Epithelial cell of esophagus (primary cell): ENCODE measurements at regions not wholly inside any gene's neighbourhood (a gene's known extent, or its start where the extent isn't known, plus 50 kb on each side); places are given as distances from the start of the nearest gene placed in this dataset.

Experiments used
- DNase-seq: peaks from one replicate; pipeline ENCODE4 v3.0.0; 2010; ENCODE audit warnings: low read depth
- H3K4me3 ChIP-seq: 2 replicates; pipeline ENCODE4 v1.5.1; 2011; ENCODE audit warnings: mild to moderate bottlenecking, low read length, control low read depth
- TF ChIP-seq, protein P1 (sequence below): IDR thresholded peaks from 2 replicates; pipeline ENCODE4 v1.5.1; 2011; ENCODE audit warnings: low read depth, mild to moderate bottlenecking, low read length, control low read depth, inconsistent platforms; ENCODE audit not compliant: insufficient read depth; ENCODE audit errors: missing control alignments

DNA sequence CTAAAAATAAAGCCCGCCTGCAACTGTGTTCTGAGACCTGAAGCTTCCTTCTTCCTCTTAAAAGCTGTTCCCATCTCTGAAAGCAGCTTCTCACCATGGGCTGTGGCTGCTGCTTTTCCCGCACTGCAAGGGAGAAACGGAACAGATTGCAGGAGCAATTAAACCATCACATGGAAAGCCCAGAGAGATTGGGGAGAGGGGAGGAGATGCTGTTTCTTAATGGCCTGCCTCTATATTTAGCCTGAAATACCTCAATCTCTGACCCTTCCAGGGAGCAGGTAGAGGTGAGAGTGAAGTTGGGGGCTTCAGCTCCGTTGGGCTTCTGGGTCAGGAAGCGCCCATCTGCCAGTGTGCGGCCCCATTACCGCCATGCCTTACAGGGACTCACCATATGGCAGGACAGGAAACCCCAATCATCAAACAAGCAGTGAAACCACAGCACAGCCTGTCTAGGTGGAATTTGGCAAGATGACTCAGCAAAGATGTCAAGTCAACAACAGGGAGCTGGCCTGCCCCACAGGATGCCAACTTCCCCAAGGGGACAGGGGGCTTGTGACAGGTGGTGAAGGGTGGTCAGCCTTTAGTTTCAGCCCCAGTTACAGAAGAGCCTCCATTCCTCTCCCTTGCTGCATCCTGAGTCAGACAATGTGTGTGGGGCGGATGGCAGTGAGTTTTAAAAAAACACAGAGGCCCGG, 286.6 kb upstream of the CCL2 start:
- no peak overlapping the region for H3K4me3 ChIP-seq
- TF ChIP-seq, protein P1, sequence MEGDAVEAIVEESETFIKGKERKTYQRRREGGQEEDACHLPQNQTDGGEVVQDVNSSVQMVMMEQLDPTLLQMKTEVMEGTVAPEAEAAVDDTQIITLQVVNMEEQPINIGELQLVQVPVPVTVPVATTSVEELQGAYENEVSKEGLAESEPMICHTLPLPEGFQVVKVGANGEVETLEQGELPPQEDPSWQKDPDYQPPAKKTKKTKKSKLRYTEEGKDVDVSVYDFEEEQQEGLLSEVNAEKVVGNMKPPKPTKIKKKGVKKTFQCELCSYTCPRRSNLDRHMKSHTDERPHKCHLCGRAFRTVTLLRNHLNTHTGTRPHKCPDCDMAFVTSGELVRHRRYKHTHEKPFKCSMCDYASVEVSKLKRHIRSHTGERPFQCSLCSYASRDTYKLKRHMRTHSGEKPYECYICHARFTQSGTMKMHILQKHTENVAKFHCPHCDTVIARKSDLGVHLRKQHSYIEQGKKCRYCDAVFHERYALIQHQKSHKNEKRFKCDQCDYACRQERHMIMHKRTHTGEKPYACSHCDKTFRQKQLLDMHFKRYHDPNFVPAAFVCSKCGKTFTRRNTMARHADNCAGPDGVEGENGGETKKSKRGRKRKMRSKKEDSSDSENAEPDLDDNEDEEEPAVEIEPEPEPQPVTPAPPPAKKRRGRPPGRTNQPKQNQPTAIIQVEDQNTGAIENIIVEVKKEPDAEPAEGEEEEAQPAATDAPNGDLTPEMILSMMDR: no peak
- DNase-seq: no peak

- no peak for DNase-seq
- no peak overlapping the region for H3K4me3 ChIP-seq
- TF ChIP-seq, protein P1: no peak
These were observed 284.8 kb upstream of the CCL2 start for GRCh38 chr17:33970279-33970678.

- H3K4me3 ChIP-seq: no peak overlapping the region
- DNase-seq: no peak
- TF ChIP-seq, protein P1: no peak
These were observed 282.3 kb upstream of the CCL2 start for GRCh38 chr17:33972763-33973162.

DNA sequence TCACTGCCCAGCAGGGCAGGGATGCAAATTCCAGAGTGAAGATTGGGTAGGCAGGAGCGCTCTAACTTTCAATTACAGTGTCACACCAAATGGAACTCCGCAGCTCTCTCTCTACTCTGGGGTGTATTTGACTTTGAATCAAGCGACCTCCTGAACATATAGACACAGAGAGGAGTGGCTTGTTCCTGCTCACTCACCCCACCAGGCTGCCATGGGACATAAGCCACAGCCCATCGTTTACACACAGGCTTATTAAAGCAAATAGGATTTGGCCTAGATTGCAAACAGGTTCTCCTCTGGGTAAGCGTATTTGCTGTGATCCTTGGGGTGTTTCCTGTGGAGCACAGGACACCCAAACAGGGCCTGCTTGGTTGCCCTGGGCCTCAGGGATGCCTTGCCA, 281.6 kb upstream of the CCL2 start:
- TF ChIP-seq, protein P1: no peak
- DNase-seq: no peak

DNA sequence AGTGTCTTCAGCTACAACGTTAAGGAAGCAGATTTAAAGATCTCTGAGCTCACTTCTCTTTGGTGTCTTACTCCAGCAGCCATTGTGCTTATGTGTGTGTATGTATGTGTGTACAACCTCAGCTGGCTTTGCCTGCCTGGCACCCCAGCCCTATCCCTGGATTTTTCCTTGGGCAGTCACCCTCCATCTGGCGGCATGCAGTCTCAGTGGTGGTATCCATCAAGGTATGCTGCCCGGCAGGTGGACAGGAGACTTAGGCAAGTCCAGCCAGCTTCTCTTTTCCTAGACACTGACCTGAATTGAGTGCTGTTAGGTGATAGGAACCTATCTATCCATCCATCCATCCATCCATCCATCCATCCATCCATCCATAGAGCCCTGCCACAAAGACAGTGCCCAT, 280.8 kb upstream of the CCL2 start:
- DNase-seq: no peak
- no peak overlapping the region for H3K4me3 ChIP-seq
- TF ChIP-seq, protein P1: no peak

More for the DNA sequence above, 281.6 kb upstream of the CCL2 start:
- H3K4me3 ChIP-seq: no peak overlapping the region

GRCh38 chr17:33976831-33977230, 278.3 kb upstream of the CCL2 start:
- no peak for DNase-seq
- TF ChIP-seq, protein P1: no peak
- no peak overlapping the region for H3K4me3 ChIP-seq
